Mesenchymal stem cell (in vitro differentiated cells and primary cell): ENCODE measurements at regions not wholly inside any gene's neighbourhood (a gene's known extent, or its start where the extent isn't known, plus 50 kb on each side); places are given as distances from the start of the nearest gene placed in this dataset.

Experiments
- DNase-seq: peaks from one replicate; pipeline ENCODE4 v3.0.0-alpha.2; 2013
- H2AFZ ChIP-seq: one replicate; pipeline ENCODE4 v1.6.1; 2013; ENCODE audit warnings: low read depth, mild to moderate bottlenecking, control low read depth, inconsistent platforms, low read length, moderate library complexity
- H2AK5ac ChIP-seq: 2 replicates; pipeline ENCODE4 v1.6.1; 2013; ENCODE audit warnings: low read length, moderate library complexity, mild to moderate bottlenecking, inconsistent platforms; ENCODE audit not compliant: severe bottlenecking
- H2BK120ac ChIP-seq: one replicate; pipeline ENCODE4 v1.6.1; 2013; ENCODE audit warnings: low read depth, mild to moderate bottlenecking, inconsistent platforms, low read length, moderate library complexity
- H2BK12ac ChIP-seq, 2 experiments: one replicate each; pipeline ENCODE4 v1.6.1; 2013; ENCODE audit warnings: inconsistent platforms in 2 of 2, low read length in 2 of 2, mild to moderate bottlenecking in 2 of 2, moderate library complexity in 2 of 2, control low read depth in 1 of 2
- H2BK15ac ChIP-seq: one replicate; pipeline ENCODE4 v1.6.1; 2013; ENCODE audit warnings: mild to moderate bottlenecking, low read depth, inconsistent platforms; ENCODE audit not compliant: poor library complexity, severe bottlenecking
- H2BK5ac ChIP-seq: 2 replicates; pipeline ENCODE4 v1.6.1; 2013; ENCODE audit warnings: low read depth, mild to moderate bottlenecking, low read length, control low read depth, inconsistent platforms; ENCODE audit not compliant: poor library complexity, severe bottlenecking
- H3K14ac ChIP-seq, 2 experiments: one replicate each; pipeline ENCODE4 v1.6.1; 2013; ENCODE audit warnings: inconsistent platforms in 2 of 2, low read length in 2 of 2, control low read depth in 1 of 2, mild to moderate bottlenecking in 1 of 2, moderate library complexity in 1 of 2
- H3K18ac ChIP-seq, 2 experiments: one replicate each; pipeline ENCODE4 v1.6.1; 2013; ENCODE audit warnings: inconsistent platforms in 2 of 2, low read length in 2 of 2, control low read depth in 1 of 2, low read depth in 1 of 2, mild to moderate bottlenecking in 1 of 2
- H3K23ac ChIP-seq, 2 experiments: one replicate each; pipeline ENCODE4 v1.6.1; 2013; ENCODE audit warnings: inconsistent platforms in 2 of 2, low read length in 2 of 2, mild to moderate bottlenecking in 2 of 2, moderate library complexity in 2 of 2, control low read depth in 1 of 2
- H3K27ac ChIP-seq: 2 replicates; pipeline ENCODE4 v1.5.1; 2013; ENCODE audit warnings: mild to moderate bottlenecking, moderate library complexity, low read length, control low read depth, inconsistent platforms; ENCODE audit not compliant: poor library complexity, severe bottlenecking
- H3K27me3 ChIP-seq, 2 experiments: 2 replicates each; pipeline versions ENCODE4 v1.6.1 to v1.7.0; 2013; ENCODE audit warnings: low read length in 2 of 2, mild to moderate bottlenecking in 2 of 2, moderate library complexity in 2 of 2, control low read depth in 1 of 2, inconsistent platforms in 1 of 2; ENCODE audit not compliant: control insufficient read depth in 1 of 2, insufficient read depth in 1 of 2
- H3K36me3 ChIP-seq, 2 experiments: 2 replicates each; pipeline versions ENCODE4 v1.6.1 to v1.7.0; 2013; ENCODE audit warnings: low read length in 2 of 2, control low read depth in 1 of 2, inconsistent platforms in 1 of 2, low read depth in 1 of 2, mild to moderate bottlenecking in 1 of 2; ENCODE audit not compliant: insufficient read depth in 2 of 2, control insufficient read depth in 1 of 2
- H3K4ac ChIP-seq, 2 experiments: one replicate each; pipeline ENCODE4 v1.6.1; 2013; ENCODE audit warnings: inconsistent platforms in 2 of 2, low read length in 2 of 2, mild to moderate bottlenecking in 2 of 2, moderate library complexity in 2 of 2, control low read depth in 1 of 2, low read depth in 1 of 2
- H3K4me1 ChIP-seq: 2 replicates; pipeline ENCODE4 v1.6.1; 2013; ENCODE audit warnings: low read depth, low read length, control low read depth; ENCODE audit not compliant: control insufficient read depth, insufficient read depth
- H3K4me2 ChIP-seq: 2 replicates; pipeline ENCODE4 v1.6.1; 2013; ENCODE audit warnings: low read length, mild to moderate bottlenecking, inconsistent platforms; ENCODE audit not compliant: poor library complexity, severe bottlenecking
- H3K4me3 ChIP-seq, 2 experiments: 2 replicates each; pipeline versions ENCODE4 v1.5.1 to v1.7.0; 2013; ENCODE audit warnings: low read length in 2 of 2, mild to moderate bottlenecking in 2 of 2, control low read depth in 1 of 2, low read depth in 1 of 2; ENCODE audit not compliant: insufficient read depth in 1 of 2
- H3K79me1 ChIP-seq: replicated peaks from 2 replicates; pipeline ENCODE4 v1.6.1; 2013; ENCODE audit warnings: mild to moderate bottlenecking, control low read depth, low read length, inconsistent platforms; ENCODE audit not compliant: poor library complexity, severe bottlenecking
- H3K9ac ChIP-seq: 2 replicates; pipeline ENCODE4 v1.7.0; 2013; ENCODE audit warnings: mild to moderate bottlenecking, low read length, moderate library complexity
- H3K9me3 ChIP-seq: 2 replicates; pipeline ENCODE4 v1.7.0; 2013; ENCODE audit warnings: mild to moderate bottlenecking, low read length; ENCODE audit not compliant: control insufficient read depth
- H4K8ac ChIP-seq: one replicate; pipeline ENCODE4 v1.6.1; 2013; ENCODE audit warnings: inconsistent platforms, mild to moderate bottlenecking, low read length, moderate library complexity
- H4K91ac ChIP-seq: one replicate; pipeline ENCODE4 v1.6.1; 2013; ENCODE audit warnings: mild to moderate bottlenecking, low read length, inconsistent platforms
- WGBS: methylation state at CpG from one replicate; pipeline ENCODE4 v1.1.7; 2013; ENCODE audit warnings: mixed read lengths; 5-methylcytosine and 5-hydroxymethylcytosine counted together

DNA sequence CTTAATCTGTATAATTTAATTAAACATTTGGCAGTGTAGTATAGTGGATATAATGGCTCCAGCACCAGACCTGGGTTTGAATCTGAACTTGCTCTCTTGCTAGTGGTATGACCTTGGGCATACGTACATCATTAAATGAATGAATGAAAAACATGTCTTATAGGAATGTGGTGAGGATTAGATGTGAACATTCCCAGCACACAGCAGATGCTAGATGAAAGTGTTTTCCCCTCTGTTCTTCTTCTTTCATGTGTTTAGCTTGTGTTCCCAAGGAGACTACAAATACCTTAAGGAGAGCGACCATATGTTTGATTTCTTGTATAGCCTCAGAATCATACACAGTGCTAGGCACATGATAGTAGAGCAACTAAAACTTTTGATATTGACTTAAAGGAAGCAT lies 56.5 kb downstream of the CT47B1 start:
- no peaks in the 10 kb centered on the region for H3K4me1 ChIP-seq
- H3K27me3 ChIP-seq = no peaks in the 10 kb centered on the region
- H2AFZ ChIP-seq = no peak overlapping the region
- H3K9ac ChIP-seq = no peak overlapping the region
- H3K14ac ChIP-seq = no peak overlapping the region
- no peak overlapping the region for H3K4me3 ChIP-seq
- no peak overlapping the region for H2BK12ac ChIP-seq
- H2BK15ac ChIP-seq = no peak overlapping the region
- H3K9me3 ChIP-seq = no peaks in the 10 kb centered on the region
- no peak overlapping the region for H3K18ac ChIP-seq
- H3K27ac ChIP-seq = no peak overlapping the region
- H2AK5ac ChIP-seq = no peak overlapping the region
- H2BK120ac ChIP-seq = no peak overlapping the region
- H2BK5ac ChIP-seq = no peak overlapping the region
- H4K91ac ChIP-seq = no peak overlapping the region
- no peak overlapping the region for H4K8ac ChIP-seq
- H3K36me3 ChIP-seq = no peaks in the 10 kb centered on the region
- no peak for DNase-seq
- H3K23ac ChIP-seq = no peak overlapping the region
- no peak overlapping the region for H3K4me2 ChIP-seq
- 100% methylated on average over 1 of the region's 2 CpGs for WGBS
- no peaks in the 10 kb centered on the region for H3K79me1 ChIP-seq
- no peak overlapping the region for H3K4ac ChIP-seq

DNA sequence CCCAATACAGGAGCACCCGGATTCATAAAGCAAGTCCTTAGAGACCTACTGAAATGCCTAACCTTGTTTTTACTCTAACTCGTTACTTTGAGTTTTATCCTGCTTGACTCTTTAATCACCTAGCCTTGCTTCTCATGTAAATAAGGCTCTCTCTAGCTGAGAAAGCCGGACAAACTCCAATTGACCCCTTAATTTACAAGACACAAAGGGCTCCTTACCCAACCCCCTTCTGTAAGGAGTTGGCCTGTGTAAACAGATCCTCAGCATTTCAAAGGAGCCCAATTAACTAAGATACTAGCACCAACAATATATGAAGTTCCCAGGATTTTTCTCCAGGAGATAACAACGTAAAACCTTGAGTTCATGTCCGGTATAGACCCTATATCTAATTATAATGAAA lies 61.7 kb downstream of the CT47B1 start:
- no peak overlapping the region for H3K4ac ChIP-seq
- H3K23ac ChIP-seq = no peak overlapping the region
- peaks cover 3% of the 10 kb centered on the region for H3K9me3 ChIP-seq
- H2AK5ac ChIP-seq = no peak overlapping the region
- no peak overlapping the region for H2AFZ ChIP-seq
- H3K4me3 ChIP-seq = no peak overlapping the region
- no peak overlapping the region for H3K9ac ChIP-seq
- H3K14ac ChIP-seq = no peak overlapping the region
- no peaks in the 10 kb centered on the region for H3K79me1 ChIP-seq
- WGBS = 66% methylated on average over 3 of the region's 5 CpGs
- no peaks in the 10 kb centered on the region for H3K4me1 ChIP-seq
- H2BK12ac ChIP-seq = no peak overlapping the region
- H2BK120ac ChIP-seq = no peak overlapping the region
- no peaks in the 10 kb centered on the region for H3K27me3 ChIP-seq
- no peak overlapping the region for H3K18ac ChIP-seq
- no peaks in the 10 kb centered on the region for H3K36me3 ChIP-seq
- H4K8ac ChIP-seq = no peak overlapping the region
- no peak overlapping the region for H2BK5ac ChIP-seq
- H3K4me2 ChIP-seq = no peak overlapping the region
- no peak overlapping the region for H4K91ac ChIP-seq
- no peak overlapping the region for H2BK15ac ChIP-seq
- DNase-seq = no peak
- H3K27ac ChIP-seq = no peak overlapping the region

DNA sequence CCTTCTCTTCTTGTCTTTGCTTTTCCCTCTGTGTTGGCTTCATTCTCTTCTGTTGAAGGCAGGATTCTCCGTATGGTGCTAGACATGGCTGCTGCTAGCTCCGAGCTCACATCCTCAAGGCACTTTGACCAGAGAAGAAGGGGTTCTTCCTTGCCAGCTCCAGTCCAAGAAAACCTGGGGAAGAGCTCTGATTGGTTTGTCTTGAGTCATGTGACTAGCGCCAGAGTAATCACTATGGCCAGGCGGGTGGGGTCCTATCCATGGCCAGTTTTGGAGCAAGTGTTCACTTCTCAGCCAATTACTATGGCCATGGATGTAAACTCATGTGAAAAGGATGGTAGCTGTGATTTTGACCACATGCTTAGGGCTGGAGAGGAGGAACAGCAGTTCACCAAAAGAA lies 74.2 kb downstream of the CT47B1 start:
- WGBS = 68% methylated on average over 4 of the region's 4 CpGs
- no peak overlapping the region for H3K4ac ChIP-seq
- H2AK5ac ChIP-seq = no peak overlapping the region
- H3K4me1 ChIP-seq = no peaks in the 10 kb centered on the region
- H2BK120ac ChIP-seq = no peak overlapping the region
- H2BK5ac ChIP-seq = no peak overlapping the region
- no peak overlapping the region for H4K91ac ChIP-seq
- no peak overlapping the region for H2BK15ac ChIP-seq
- H4K8ac ChIP-seq = no peak overlapping the region
- H3K36me3 ChIP-seq = no peaks in the 10 kb centered on the region
- no peaks in the 10 kb centered on the region for H3K9me3 ChIP-seq
- no peak overlapping the region for H3K27ac ChIP-seq
- no peak overlapping the region for H3K23ac ChIP-seq
- no peaks in the 10 kb centered on the region for H3K79me1 ChIP-seq
- no peak overlapping the region for H2BK12ac ChIP-seq
- no peak overlapping the region for H3K4me3 ChIP-seq
- H3K27me3 ChIP-seq = no peaks in the 10 kb centered on the region
- no peak overlapping the region for H3K18ac ChIP-seq
- no peak overlapping the region for H3K4me2 ChIP-seq
- H3K14ac ChIP-seq = no peak overlapping the region
- no peak overlapping the region for H3K9ac ChIP-seq
- no peak for DNase-seq
- H2AFZ ChIP-seq = no peak overlapping the region

DNA sequence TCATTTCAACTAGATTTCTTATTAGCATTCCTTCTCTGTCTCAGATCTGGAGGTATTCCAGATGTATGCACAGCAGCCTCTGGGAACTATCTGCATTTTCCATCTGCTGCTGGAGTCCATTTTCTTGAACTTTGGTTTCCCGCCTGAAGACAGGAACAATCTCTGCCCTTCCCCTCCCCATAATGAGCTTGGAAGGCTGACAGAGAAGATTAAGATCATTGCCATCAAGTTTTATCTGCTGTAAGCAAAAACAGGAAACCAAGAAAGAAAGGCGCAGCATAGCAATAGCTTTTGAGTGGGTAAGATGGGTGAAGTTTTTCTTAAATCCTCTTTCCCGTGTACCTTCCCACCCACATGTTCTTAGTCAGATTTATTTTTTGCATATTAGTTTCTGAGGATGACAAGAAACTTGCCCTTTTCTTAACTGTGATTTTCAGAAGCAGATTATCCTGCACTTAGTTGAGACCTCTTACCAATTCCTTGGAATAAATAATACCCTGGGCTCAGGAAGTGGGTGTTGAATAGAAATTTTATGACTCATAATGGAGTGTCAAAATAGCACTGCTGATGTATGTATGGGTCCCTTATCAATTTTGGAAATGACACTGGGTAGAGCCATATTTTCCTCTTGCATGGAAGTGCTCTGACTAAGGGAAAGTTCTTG lies 78.3 kb downstream of the CT47B1 start:
- Histone ChIP-seq H2BK5ac (no peak overlapping the region), H3K27ac (no peak overlapping the region), H3K4me2 (no peak overlapping the region), H2AFZ (no peak overlapping the region), H3K79me1 (no peaks in the 10 kb centered on the region), H4K8ac (no peak overlapping the region), H3K36me3 (no peaks in the 10 kb centered on the region), H3K23ac (no peak overlapping the region), H2AK5ac (no peak overlapping the region), H2BK12ac (no peak overlapping the region), H3K4me1 (no peaks in the 10 kb centered on the region), H3K14ac (no peak overlapping the region), H4K91ac (no peak overlapping the region), H2BK15ac (no peak overlapping the region), H3K27me3 (no peaks in the 10 kb centered on the region), H3K4me3 (no peak overlapping the region), H3K4ac (no peak overlapping the region), H2BK120ac (no peak overlapping the region), H3K18ac (no peak overlapping the region), H3K9me3 (no peaks in the 10 kb centered on the region), H3K9ac (no peak overlapping the region)
- DNase-seq = no peak
- WGBS = 80% methylated on average over 1 of the region's 3 CpGs
